PC-9 (cell line): ENCODE measurements at regions not wholly inside any gene's neighbourhood (a gene's known extent, or its start where the extent isn't known, plus 50 kb on each side); places are given as distances from the start of the nearest gene placed in this dataset.

Experiments
- EZH2 ChIP-seq: fragments of 200-600 bp; sonication (generic); IDR thresholded peaks from 2 replicates; pipeline ENCODE4 v1.8.0; 2017; ENCODE audit warnings: antibody characterized with exemption, low read depth
- TF ChIP-seq, protein P1 (sequence below): fragments of 200-600 bp; sonication (generic); conservative IDR thresholded peaks from 2 replicates; pipeline ENCODE4 v1.6.1; 2017; ENCODE audit warnings: mixed run types, antibody characterized with exemption, mild to moderate bottlenecking, moderate library complexity

DNA sequence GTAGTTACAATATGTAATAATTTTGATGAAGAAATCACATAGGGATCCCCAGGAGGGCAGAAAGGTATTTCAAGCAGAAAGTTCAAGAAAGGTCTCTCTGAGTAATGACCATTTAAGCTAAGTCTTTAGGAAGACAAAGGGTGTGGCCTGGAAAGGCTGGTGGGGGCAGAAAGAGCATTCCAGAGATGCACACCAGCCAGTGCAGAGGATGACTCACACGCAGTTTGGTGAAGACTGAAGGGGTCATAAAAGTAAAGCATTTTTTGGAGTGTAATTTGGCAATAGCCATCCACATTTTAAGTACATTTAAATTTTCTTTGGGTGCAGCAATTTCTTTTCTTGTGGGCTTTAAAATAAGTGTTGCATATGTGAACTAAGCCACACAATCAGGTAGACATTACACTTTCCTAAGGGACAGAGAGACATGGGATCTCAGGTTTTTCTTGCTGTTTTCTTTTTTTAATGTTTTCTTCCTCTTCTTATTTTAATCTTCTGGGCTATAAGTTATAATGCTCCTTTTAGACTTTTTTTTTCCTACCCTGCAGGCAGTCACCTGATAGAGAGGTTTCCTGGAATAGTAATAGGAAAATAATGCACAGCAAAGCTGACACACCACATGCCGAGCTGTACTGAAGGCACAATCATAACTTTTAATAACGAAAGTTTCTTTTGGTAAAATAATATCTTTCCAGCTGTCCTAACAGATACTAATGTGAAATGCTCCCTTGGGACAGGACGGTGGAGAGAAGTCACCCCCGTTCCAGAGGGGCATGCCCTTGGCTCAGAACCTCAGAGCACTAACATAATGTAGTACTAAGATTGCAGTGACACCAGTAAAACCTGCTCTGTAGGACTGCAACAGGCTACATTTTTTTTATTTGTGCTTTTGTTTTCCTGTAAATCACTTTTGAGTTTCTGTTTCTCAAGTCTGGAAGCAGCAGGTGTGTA lies 49.6 kb upstream of the PTPRK start:
- TF ChIP-seq, protein P1, sequence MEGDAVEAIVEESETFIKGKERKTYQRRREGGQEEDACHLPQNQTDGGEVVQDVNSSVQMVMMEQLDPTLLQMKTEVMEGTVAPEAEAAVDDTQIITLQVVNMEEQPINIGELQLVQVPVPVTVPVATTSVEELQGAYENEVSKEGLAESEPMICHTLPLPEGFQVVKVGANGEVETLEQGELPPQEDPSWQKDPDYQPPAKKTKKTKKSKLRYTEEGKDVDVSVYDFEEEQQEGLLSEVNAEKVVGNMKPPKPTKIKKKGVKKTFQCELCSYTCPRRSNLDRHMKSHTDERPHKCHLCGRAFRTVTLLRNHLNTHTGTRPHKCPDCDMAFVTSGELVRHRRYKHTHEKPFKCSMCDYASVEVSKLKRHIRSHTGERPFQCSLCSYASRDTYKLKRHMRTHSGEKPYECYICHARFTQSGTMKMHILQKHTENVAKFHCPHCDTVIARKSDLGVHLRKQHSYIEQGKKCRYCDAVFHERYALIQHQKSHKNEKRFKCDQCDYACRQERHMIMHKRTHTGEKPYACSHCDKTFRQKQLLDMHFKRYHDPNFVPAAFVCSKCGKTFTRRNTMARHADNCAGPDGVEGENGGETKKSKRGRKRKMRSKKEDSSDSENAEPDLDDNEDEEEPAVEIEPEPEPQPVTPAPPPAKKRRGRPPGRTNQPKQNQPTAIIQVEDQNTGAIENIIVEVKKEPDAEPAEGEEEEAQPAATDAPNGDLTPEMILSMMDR = no peak
- TF ChIP-seq EZH2 = no peak
